Fibroblast of lung (primary cell): ENCODE measurements at regions not wholly inside any gene's neighbourhood (a gene's known extent, or its start where the extent isn't known, plus 50 kb on each side); places are given as distances from the start of the nearest gene placed in this dataset.

Source experiments
- EZH2 ChIP-seq: IDR thresholded peaks from 2 replicates; pipeline ENCODE4 v1.5.1; 2012; ENCODE audit warnings: low read length, control low read depth, mild to moderate bottlenecking; ENCODE audit errors: missing control alignments
- TF ChIP-seq, protein P1 (sequence below), 2 donors: IDR thresholded peaks in 1 of 2; conservative IDR thresholded peaks in 1 of 2; 1 replicate in 1 of 2; 2 replicates in 1 of 2; pipeline ENCODE4 v1.5.1; 2011 to 2012; ENCODE audit warnings: low read length in 2 of 2, control low read depth in 1 of 2, inconsistent platforms in 1 of 2, low read depth in 1 of 2, mild to moderate bottlenecking in 1 of 2

- TF ChIP-seq EZH2: no peak
- TF ChIP-seq, protein P1, sequence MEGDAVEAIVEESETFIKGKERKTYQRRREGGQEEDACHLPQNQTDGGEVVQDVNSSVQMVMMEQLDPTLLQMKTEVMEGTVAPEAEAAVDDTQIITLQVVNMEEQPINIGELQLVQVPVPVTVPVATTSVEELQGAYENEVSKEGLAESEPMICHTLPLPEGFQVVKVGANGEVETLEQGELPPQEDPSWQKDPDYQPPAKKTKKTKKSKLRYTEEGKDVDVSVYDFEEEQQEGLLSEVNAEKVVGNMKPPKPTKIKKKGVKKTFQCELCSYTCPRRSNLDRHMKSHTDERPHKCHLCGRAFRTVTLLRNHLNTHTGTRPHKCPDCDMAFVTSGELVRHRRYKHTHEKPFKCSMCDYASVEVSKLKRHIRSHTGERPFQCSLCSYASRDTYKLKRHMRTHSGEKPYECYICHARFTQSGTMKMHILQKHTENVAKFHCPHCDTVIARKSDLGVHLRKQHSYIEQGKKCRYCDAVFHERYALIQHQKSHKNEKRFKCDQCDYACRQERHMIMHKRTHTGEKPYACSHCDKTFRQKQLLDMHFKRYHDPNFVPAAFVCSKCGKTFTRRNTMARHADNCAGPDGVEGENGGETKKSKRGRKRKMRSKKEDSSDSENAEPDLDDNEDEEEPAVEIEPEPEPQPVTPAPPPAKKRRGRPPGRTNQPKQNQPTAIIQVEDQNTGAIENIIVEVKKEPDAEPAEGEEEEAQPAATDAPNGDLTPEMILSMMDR (conservative IDR thresholded peaks at IDR 0.05 in 1 of 2, IDR thresholded peaks at IDR 0.05 in 1 of 2; ENCODE audit: low read depth in 1 of 2, low read length in 2 of 2): no peak
Measured at GRCh38 chr7:41244246-41244645, 458.6 kb downstream of the INHBA start.
